ENCODE measurements at regions not wholly inside any gene's neighbourhood (a gene's known extent, or its start where the extent isn't known, plus 50 kb on each side); places are given as distances from the start of the nearest gene placed in this dataset.
"Not testable (repeated sequence)": the region's sequence is repeated elsewhere in the genome, so short reads cannot be mapped to it uniquely, and the experiment has no call there.

GRCh38 chr9:38255599-38255998 is 136.9 kb upstream of the ALDH1B1 start:
- Mint-ChIP-seq H3K4me1 (no peaks in the 10 kb centered on the region), H3K4me3 (no peak overlapping the region), H3K27ac (no peak overlapping the region), H3K27me3 (peaks cover 7% of the 10 kb centered on the region), H3K36me3 (ENCODE audit: low read depth) (no peaks in the 10 kb centered on the region), H3K9me3 (no peaks in the 10 kb centered on the region)
- ChIA-PET CTCF (no interaction called here), POLR2A (no interaction called here)
- no peak for DNase-seq

GRCh38 chr9:38254756-38255155 is 137.7 kb upstream of the ALDH1B1 start:
- Mint-ChIP-seq H3K4me1 (no peaks in the 10 kb centered on the region), H3K36me3 (ENCODE audit: low read depth) (no peaks in the 10 kb centered on the region), H3K27ac (no peak overlapping the region), H3K9me3 (no peaks in the 10 kb centered on the region), H3K27me3 (peaks cover 4% of the 10 kb centered on the region), H3K4me3 (no peak overlapping the region)
- POLR2A ChIA-PET, result no interaction called here
- DNase-seq, result no peak
- CTCF ChIA-PET, result no interaction called here

GRCh38 chr9:38254151-38254550 is 138.4 kb upstream of the ALDH1B1 start:
- H3K4me1 Mint-ChIP-seq, result no peaks in the 10 kb centered on the region
- H3K9me3 Mint-ChIP-seq, result no peaks in the 10 kb centered on the region
- POLR2A ChIA-PET, result no interaction called here
- DNase-seq, result no peak
- H3K4me3 Mint-ChIP-seq, result no peak overlapping the region
- CTCF ChIA-PET, result no interaction called here
- no peak overlapping the region for H3K27ac Mint-ChIP-seq
- H3K36me3 Mint-ChIP-seq (ENCODE audit: low read depth), result no peaks in the 10 kb centered on the region
- H3K27me3 Mint-ChIP-seq, result peaks cover 4% of the 10 kb centered on the region

- peaks cover 4% of the 10 kb centered on the region for H3K27me3 Mint-ChIP-seq
- H3K4me1 Mint-ChIP-seq, result no peaks in the 10 kb centered on the region
- no peaks in the 10 kb centered on the region for H3K36me3 Mint-ChIP-seq (ENCODE audit: low read depth)
- CTCF ChIA-PET, result no interaction called here
- POLR2A ChIA-PET, result no interaction called here
- no peak overlapping the region for H3K27ac Mint-ChIP-seq
- H3K9me3 Mint-ChIP-seq, result no peaks in the 10 kb centered on the region
- no peak for DNase-seq
- H3K4me3 Mint-ChIP-seq, result no peak overlapping the region
These were observed 139.3 kb upstream of the ALDH1B1 start for GRCh38 chr9:38253200-38253599.

GRCh38 chr9:38251036-38251860 is 141.3 kb upstream of the ALDH1B1 start:
- ChIA-PET POLR2A (no interaction called here), CTCF (no interaction called here)
- H3K36me3 Mint-ChIP-seq (ENCODE audit: low read depth), result no peaks in the 10 kb centered on the region
- peaks cover 4% of the 10 kb centered on the region for H3K27me3 Mint-ChIP-seq
- H3K4me1 Mint-ChIP-seq, result no peaks in the 10 kb centered on the region
- no peak for DNase-seq
- H3K4me3 Mint-ChIP-seq, result no peak overlapping the region
- H3K9me3 Mint-ChIP-seq, result no peaks in the 10 kb centered on the region
- H3K27ac Mint-ChIP-seq, result no peak overlapping the region

- H3K9me3 Mint-ChIP-seq, result no peaks in the 10 kb centered on the region
- no peaks in the 10 kb centered on the region for H3K4me1 Mint-ChIP-seq
- H3K27me3 Mint-ChIP-seq, result peaks cover 4% of the 10 kb centered on the region
- no peaks in the 10 kb centered on the region for H3K36me3 Mint-ChIP-seq (ENCODE audit: low read depth)
- no peak for DNase-seq
- POLR2A ChIA-PET, result no interaction called here
- CTCF ChIA-PET, result no interaction called here
- H3K4me3 Mint-ChIP-seq, result no peak overlapping the region
- no peak overlapping the region for H3K27ac Mint-ChIP-seq
These were observed 142.0 kb upstream of the ALDH1B1 start for GRCh38 chr9:38250279-38251035.

- ChIA-PET POLR2A (no interaction called here), CTCF (no interaction called here)
- H3K4me3 Mint-ChIP-seq, result no peak overlapping the region
- no peak for DNase-seq
- no peak overlapping the region for H3K27ac Mint-ChIP-seq
- no peaks in the 10 kb centered on the region for H3K9me3 Mint-ChIP-seq
- H3K4me1 Mint-ChIP-seq, result no peaks in the 10 kb centered on the region
- peaks cover 2% of the 10 kb centered on the region for H3K27me3 Mint-ChIP-seq
- H3K36me3 Mint-ChIP-seq (ENCODE audit: low read depth), result no peaks in the 10 kb centered on the region
These were observed 142.8 kb upstream of the ALDH1B1 start for GRCh38 chr9:38249587-38250210.

GRCh38 chr9:38249049-38249448 is 143.5 kb upstream of the ALDH1B1 start:
- Mint-ChIP-seq H3K4me3 (no peak overlapping the region), H3K36me3 (ENCODE audit: low read depth) (no peaks in the 10 kb centered on the region), H3K27ac (no peak overlapping the region), H3K4me1 (no peaks in the 10 kb centered on the region), H3K9me3 (no peaks in the 10 kb centered on the region), H3K27me3 (peaks cover 3% of the 10 kb centered on the region)
- CTCF ChIA-PET, result no interaction called here
- POLR2A ChIA-PET, result no interaction called here
- DNase-seq, result no peak

- ChIA-PET POLR2A (no interaction called here), CTCF (no interaction called here)
- H3K9me3 Mint-ChIP-seq, result no peaks in the 10 kb centered on the region
- no peaks in the 10 kb centered on the region for H3K36me3 Mint-ChIP-seq (ENCODE audit: low read depth)
- H3K4me3 Mint-ChIP-seq, result no peak overlapping the region
- peaks cover 4% of the 10 kb centered on the region for H3K27me3 Mint-ChIP-seq
- H3K27ac Mint-ChIP-seq, result no peak overlapping the region
- DNase-seq, result no peak
- H3K4me1 Mint-ChIP-seq, result no peaks in the 10 kb centered on the region
These were observed 145.7 kb upstream of the ALDH1B1 start for GRCh38 chr9:38246833-38247232.

- Mint-ChIP-seq H3K9me3 (no peaks in the 10 kb centered on the region), H3K36me3 (ENCODE audit: low read depth) (no peaks in the 10 kb centered on the region), H3K27ac (no peak overlapping the region), H3K27me3 (peaks cover 4% of the 10 kb centered on the region), H3K4me3 (no peak overlapping the region), H3K4me1 (no peaks in the 10 kb centered on the region)
- DNase-seq, result no peak
- ChIA-PET POLR2A (no interaction called here), CTCF (no interaction called here)
These were observed 147.5 kb upstream of the ALDH1B1 start for GRCh38 chr9:38244971-38245370.

GRCh38 chr9:38243993-38244392 is 148.5 kb upstream of the ALDH1B1 start:
- DNase-seq, result no peak
- Mint-ChIP-seq H3K9me3 (no peaks in the 10 kb centered on the region), H3K36me3 (ENCODE audit: low read depth) (no peaks in the 10 kb centered on the region), H3K4me1 (no peaks in the 10 kb centered on the region), H3K27ac (no peak overlapping the region), H3K4me3 (no peak overlapping the region), H3K27me3 (peaks cover 2% of the 10 kb centered on the region)
- ChIA-PET CTCF (no interaction called here), POLR2A (no interaction called here)

- H3K27ac Mint-ChIP-seq; H3K36me3 Mint-ChIP-seq (ENCODE audit: low read depth); H3K27me3 Mint-ChIP-seq; H3K4me1 Mint-ChIP-seq; CTCF ChIA-PET; H3K4me3 Mint-ChIP-seq; POLR2A ChIA-PET; DNase-seq; H3K9me3 Mint-ChIP-seq: not testable (repeated sequence)
These were observed 150.4 kb upstream of the ALDH1B1 start for GRCh38 chr9:38242151-38242550.

- Mint-ChIP-seq H3K27me3 (peaks cover 2% of the 10 kb centered on the region), H3K4me1 (no peaks in the 10 kb centered on the region), H3K4me3 (no peak overlapping the region), H3K27ac (no peak overlapping the region), H3K36me3 (ENCODE audit: low read depth) (no peaks in the 10 kb centered on the region), H3K9me3 (no peaks in the 10 kb centered on the region)
- ChIA-PET CTCF (no interaction called here), POLR2A (interaction anchor here (1.0 kb wide), 1 partner anchor 91 kb away, joined by 3 read pairs; no protein-coding TSS in a partner anchor)
- no peak for DNase-seq
These were observed 152.5 kb upstream of the ALDH1B1 start for GRCh38 chr9:38240051-38240450.

GRCh38 chr9:38235244-38235643 is 157.3 kb upstream of the ALDH1B1 start:
- peaks cover 5% of the 10 kb centered on the region for H3K27me3 Mint-ChIP-seq
- ChIA-PET POLR2A (no interaction called here), CTCF (no interaction called here)
- no peak overlapping the region for H3K27ac Mint-ChIP-seq
- H3K4me3 Mint-ChIP-seq, result no peak overlapping the region
- H3K36me3 Mint-ChIP-seq (ENCODE audit: low read depth), result no peaks in the 10 kb centered on the region
- no peak for DNase-seq
- no peaks in the 10 kb centered on the region for H3K4me1 Mint-ChIP-seq
- no peaks in the 10 kb centered on the region for H3K9me3 Mint-ChIP-seq
